Neural cell (in vitro differentiated cells): ENCODE measurements at regions not wholly inside any gene's neighbourhood (a gene's known extent, or its start where the extent isn't known, plus 50 kb on each side); places are given as distances from the start of the nearest gene placed in this dataset.

Experiments
- H2AFZ ChIP-seq: fragments of 200-600, 300-800 bp; sonication (generic), shearing (Covaris generic); 2 replicates; pipeline ENCODE4 v1.6.0; 2014; ENCODE audit warnings: low read depth, mild to moderate bottlenecking, antibody characterized with exemption, low read length, moderate library complexity
- H3F3A ChIP-seq: fragments of 200-600 bp; shearing (Covaris generic); 2 replicates; pipeline ENCODE4 v1.6.1; 2016; ENCODE audit warnings: mild to moderate bottlenecking, moderate library complexity, mixed read lengths, antibody characterized with exemption, low read length; ENCODE audit not compliant: insufficient read depth, poor library complexity, severe bottlenecking
- H3K27ac ChIP-seq: fragments of 200-600, 300-800 bp; sonication (generic), shearing (Covaris generic); 2 replicates; pipeline ENCODE4 v1.5.1; 2014; ENCODE audit warnings: mild to moderate bottlenecking, low read length, moderate library complexity
- H3K27me3 ChIP-seq: fragments of 300-800, 200-600 bp; sonication (generic), shearing (Covaris generic); 2 replicates; pipeline ENCODE4 v1.6.0; 2014; ENCODE audit warnings: mild to moderate bottlenecking, low read depth, low read length, moderate library complexity; ENCODE audit not compliant: insufficient read depth
- H3K36me3 ChIP-seq: fragments of 300-800, 200-600 bp; sonication (generic), shearing (Covaris generic); 2 replicates; pipeline ENCODE4 v1.5.1; 2014; ENCODE audit warnings: mild to moderate bottlenecking, antibody characterized with exemption, low read length, moderate library complexity; ENCODE audit not compliant: insufficient read depth
- H3K4me2 ChIP-seq: fragments of 300-800, 200-600 bp; sonication (generic), shearing (Covaris generic); 2 replicates; pipeline ENCODE4 v1.6.0; 2014; ENCODE audit warnings: mild to moderate bottlenecking, low read length
- H3K4me3 ChIP-seq: fragments of 300-800, 200-600 bp; sonication (generic), shearing (Covaris generic); 2 replicates; pipeline ENCODE4 v1.5.1; 2014; ENCODE audit warnings: mild to moderate bottlenecking, low read length, moderate library complexity
- H3K79me2 ChIP-seq: fragments of 200-600 bp; shearing (Covaris generic); replicated peaks from 2 replicates; pipeline ENCODE4 v1.6.0; 2014; ENCODE audit warnings: mild to moderate bottlenecking, low read length, moderate library complexity; ENCODE audit not compliant: insufficient read depth
- H3K9ac ChIP-seq: fragments of 300-800, 200-600 bp; sonication (generic), shearing (Covaris generic); 2 replicates; pipeline ENCODE4 v1.6.1; 2016; ENCODE audit warnings: mild to moderate bottlenecking, low read length, mixed read lengths
- H3K9me2 ChIP-seq: fragments of 200-600 bp; shearing (Covaris generic); 2 replicates; pipeline ENCODE4 v1.6.1; 2016; ENCODE audit warnings: mild to moderate bottlenecking, low read length, mixed read lengths; ENCODE audit not compliant: insufficient read depth
- H3K9me3 ChIP-seq: fragments of 200-600, 300-800 bp; sonication (generic), shearing (Covaris generic); 2 replicates; pipeline ENCODE4 v1.6.1; 2016; ENCODE audit warnings: mild to moderate bottlenecking, mixed run types, low read length, moderate library complexity, mixed read lengths
- H4K20me1 ChIP-seq: fragments of 200-600 bp; shearing (Covaris generic); 2 replicates; pipeline ENCODE4 v1.6.1; 2016; ENCODE audit warnings: mild to moderate bottlenecking, mixed run types; ENCODE audit not compliant: insufficient read depth
- CTCF ChIP-seq: fragments of 450-650 bp; IDR thresholded peaks from 2 replicates; pipeline ENCODE4 v1.5.1; 2014; ENCODE audit warnings: antibody characterized with exemption, mild to moderate bottlenecking, moderate library complexity; ENCODE audit not compliant: poor library complexity, severe bottlenecking
- EP300 ChIP-seq: fragments of 450-650 bp; conservative IDR thresholded peaks from 2 replicates; pipeline ENCODE4 v1.6.1; 2014; ENCODE audit warnings: antibody characterized with exemption, mild to moderate bottlenecking, moderate library complexity; ENCODE audit not compliant: poor library complexity, severe bottlenecking
- EZH2 ChIP-seq: fragments of 200-600, 300-800 bp; shearing (Covaris generic), sonication (generic); IDR thresholded peaks from 2 replicates; pipeline ENCODE4 v1.6.1; 2014; ENCODE audit warnings: antibody characterized with exemption, low read length, borderline replicate concordance, mild to moderate bottlenecking; ENCODE audit not compliant: insufficient read depth, poor library complexity, severe bottlenecking
- MXI1 ChIP-seq: fragments of 450-650 bp; conservative IDR thresholded peaks from 2 replicates; pipeline ENCODE4 v1.6.1; 2014; ENCODE audit warnings: antibody characterized with exemption, mild to moderate bottlenecking; ENCODE audit not compliant: poor library complexity, severe bottlenecking
- POLR2AphosphoS5 ChIP-seq: IDR thresholded peaks from 2 replicates; pipeline ENCODE4 v1.6.1; 2012
- RAD21 ChIP-seq: fragments of 450-650 bp; conservative IDR thresholded peaks from 2 replicates; pipeline ENCODE4 v1.6.1; 2014; ENCODE audit warnings: antibody characterized with exemption, mild to moderate bottlenecking, moderate library complexity
- REST ChIP-seq: IDR thresholded peaks from 2 replicates; pipeline ENCODE4 v1.6.1; 2012; ENCODE audit warnings: borderline replicate concordance
- SMC3 ChIP-seq: fragments of 450-650 bp; conservative IDR thresholded peaks from 2 replicates; pipeline ENCODE4 v1.6.1; 2014; ENCODE audit warnings: antibody characterized with exemption, mild to moderate bottlenecking, moderate library complexity; ENCODE audit not compliant: poor library complexity
- TAF1 ChIP-seq: IDR thresholded peaks from 2 replicates; pipeline ENCODE4 v1.6.1; 2012; ENCODE audit warnings: low read depth

- Histone ChIP-seq H3K9me2 (no peaks in the 10 kb centered on the region), H3K9me3 (no peaks in the 10 kb centered on the region), H2AFZ (no peak overlapping the region), H3F3A (no peaks in the 10 kb centered on the region), H3K79me2 (no peaks in the 10 kb centered on the region), H3K27ac (no peak overlapping the region), H3K4me2 (no peak overlapping the region), H3K4me3 (no peak overlapping the region), H3K9ac (no peak overlapping the region), H3K27me3 (no peaks in the 10 kb centered on the region), H4K20me1 (no peaks in the 10 kb centered on the region), H3K36me3 (no peaks in the 10 kb centered on the region)
- TF ChIP-seq SMC3 (no peak), EZH2 (no peak), POLR2AphosphoS5 (no peak), MXI1 (no peak), CTCF (no peak), RAD21 (no peak), REST (no peak), TAF1 (no peak), EP300 (no peak)
Observed at GRCh38 chrX:13265111-13265510, 54.7 kb downstream of the ATXN3L start.

- Histone ChIP-seq H3K9ac (no peak overlapping the region), H4K20me1 (no peaks in the 10 kb centered on the region), H3K4me2 (no peak overlapping the region), H3K9me3 (no peaks in the 10 kb centered on the region), H2AFZ (no peak overlapping the region), H3K27me3 (no peaks in the 10 kb centered on the region), H3K36me3 (no peaks in the 10 kb centered on the region), H3K9me2 (no peaks in the 10 kb centered on the region), H3K4me3 (no peak overlapping the region), H3K27ac (no peak overlapping the region), H3K79me2 (no peaks in the 10 kb centered on the region), H3F3A (no peaks in the 10 kb centered on the region)
- TF ChIP-seq RAD21 (no peak), SMC3 (no peak), EZH2 (no peak), REST (no peak), CTCF (no peak), TAF1 (no peak), MXI1 (no peak)
Observed at GRCh38 chrX:13263560-13264251, 56.1 kb downstream of the ATXN3L start.
